HEK293 (cell line): ENCODE measurements at regions not wholly inside any gene's neighbourhood (a gene's known extent, or its start where the extent isn't known, plus 50 kb on each side); places are given as distances from the start of the nearest gene placed in this dataset.

Experiments used
- CTCF ChIA-PET: fragments of 350-600 bp; formaldehyde crosslinking; extraction: SDS; loops from one replicate; lab custom pipeline; 2021; ENCODE audit warnings: antibody characterized with exemption; lab: Yijun Ruan, JAX
- POLR2A ChIA-PET: fragments of 300-600 bp; formaldehyde crosslinking; extraction: SDS; loops from one replicate; lab custom pipeline; 2020; ENCODE audit warnings: antibody characterized with exemption, inconsistent platforms; lab: Yijun Ruan, JAX
- H3K27ac ChIP-seq: fragments of 200-500 bp; sonication (Bioruptor generic); 2 replicates; pipeline ENCODE4 v1.5.1; 2014; ENCODE audit warnings: low read depth, low read length, control low read depth, inconsistent platforms; ENCODE audit errors: extremely low read depth
- H3K36me3 ChIP-seq, 2 experiments: fragments of 200-500 bp in 1 of 2; sonication (Bioruptor generic) in 1 of 2; 1 replicate in 1 of 2; 2 replicates in 1 of 2; pipeline ENCODE4 v1.5.1; 2014 to 2017; ENCODE audit warnings: inconsistent platforms in 2 of 2, low read length in 2 of 2; ENCODE audit not compliant: control insufficient read depth in 2 of 2, insufficient read depth in 1 of 2
- H3K4me1 ChIP-seq: fragments of 200-500 bp; sonication (Bioruptor generic); 2 replicates; pipeline ENCODE4 v1.5.1; 2014; ENCODE audit warnings: mild to moderate bottlenecking, low read length, inconsistent platforms; ENCODE audit not compliant: control insufficient read depth, insufficient read depth
- H3K4me3 ChIP-seq: 2 replicates; pipeline ENCODE4 v1.5.1; 2011; ENCODE audit warnings: low read depth, mild to moderate bottlenecking, control low read depth, low read length, moderate library complexity
- H3K9me3 ChIP-seq: fragments of 200-500 bp; sonication (Bioruptor generic); 2 replicates; pipeline ENCODE4 v1.5.1; 2014; ENCODE audit warnings: low read depth, low read length, inconsistent platforms; ENCODE audit not compliant: control insufficient read depth, insufficient read depth
- EGR2 ChIP-seq: fragments of 450-650 bp; formaldehyde crosslinking; IDR thresholded peaks from 2 replicates; pipeline ENCODE4 v1.5.1; 2016; ENCODE audit warnings: low read depth, missing biosample characterization, missing genetic modification characterization
- FEZF1 ChIP-seq: fragments of 450-650 bp; formaldehyde crosslinking; IDR thresholded peaks from 2 replicates; pipeline ENCODE4 v1.5.1; 2016; ENCODE audit warnings: missing biosample characterization, missing genetic modification characterization
- GLI4 ChIP-seq: fragments of 450-650 bp; formaldehyde crosslinking; IDR thresholded peaks from 2 replicates; pipeline ENCODE4 v1.5.1; 2016; ENCODE audit warnings: missing biosample characterization, missing genetic modification characterization
- SP7 ChIP-seq: fragments of 450-650 bp; formaldehyde crosslinking; IDR thresholded peaks from 2 replicates; pipeline ENCODE4 v1.5.1; 2016; ENCODE audit warnings: missing biosample characterization, missing genetic modification characterization
- YY1 ChIP-seq: fragments of 450-650 bp; formaldehyde crosslinking; IDR thresholded peaks from 2 replicates; pipeline ENCODE4 v1.5.1; 2018; ENCODE audit warnings: missing biosample characterization, missing genetic modification characterization
- ZBTB20 ChIP-seq: fragments of 450-650 bp; formaldehyde crosslinking; IDR thresholded peaks from 2 replicates; pipeline ENCODE4 v1.5.1; 2016; ENCODE audit warnings: missing biosample characterization, missing genetic modification characterization
- ZEB2 ChIP-seq: fragments of 450-650 bp; formaldehyde crosslinking; IDR thresholded peaks from 2 replicates; pipeline ENCODE4 v1.5.1; 2016; ENCODE audit warnings: missing biosample characterization, missing genetic modification characterization
- ZIC2 ChIP-seq: fragments of 450-650 bp; formaldehyde crosslinking; IDR thresholded peaks from 2 replicates; pipeline ENCODE4 v1.5.1; 2016; ENCODE audit warnings: missing biosample characterization, missing genetic modification characterization
- ZNF16 ChIP-seq: fragments of 450-650 bp; formaldehyde crosslinking; IDR thresholded peaks from 2 replicates; pipeline ENCODE4 v1.5.1; 2016; ENCODE audit warnings: low read depth, missing biosample characterization, missing genetic modification characterization
- ZNF2 ChIP-seq: fragments of 450-650 bp; formaldehyde crosslinking; IDR thresholded peaks from 2 replicates; pipeline ENCODE4 v1.5.1; 2016; ENCODE audit warnings: missing biosample characterization, missing genetic modification characterization
- ZNF335 ChIP-seq: fragments of 450-650 bp; formaldehyde crosslinking; conservative IDR thresholded peaks from 2 replicates; pipeline ENCODE4 v1.5.1; 2016; ENCODE audit warnings: missing biosample characterization, missing genetic modification characterization
- ZNF585B ChIP-seq: fragments of 450-650 bp; formaldehyde crosslinking; IDR thresholded peaks from 2 replicates; pipeline ENCODE4 v1.5.1; 2016; ENCODE audit warnings: missing biosample characterization, missing genetic modification characterization
- ZNF610 ChIP-seq: fragments of 450-650 bp; formaldehyde crosslinking; IDR thresholded peaks from 2 replicates; pipeline ENCODE4 v1.5.1; 2016; ENCODE audit warnings: missing biosample characterization, missing genetic modification characterization, borderline replicate concordance
- ZNF621 ChIP-seq: fragments of 450-650 bp; formaldehyde crosslinking; IDR thresholded peaks from 2 replicates; pipeline ENCODE4 v1.5.1; 2017; ENCODE audit warnings: missing biosample characterization, missing genetic modification characterization
- ZNF654 ChIP-seq: fragments of 450-650 bp; formaldehyde crosslinking; IDR thresholded peaks from 2 replicates; pipeline ENCODE4 v1.5.1; 2016; ENCODE audit warnings: low read depth, missing biosample characterization, missing genetic modification characterization
- ZNF677 ChIP-seq: fragments of 450-650 bp; IDR thresholded peaks from 2 replicates; pipeline ENCODE4 v1.5.0; 2018; ENCODE audit warnings: missing biosample characterization, mild to moderate bottlenecking, missing genetic modification characterization, moderate library complexity
- ZNF791 ChIP-seq: fragments of 450-650 bp; formaldehyde crosslinking; IDR thresholded peaks from 2 replicates; pipeline ENCODE4 v1.5.1; 2016; ENCODE audit warnings: missing biosample characterization, missing genetic modification characterization
- ZXDB ChIP-seq: fragments of 450-650 bp; formaldehyde crosslinking; IDR thresholded peaks from 2 replicates; pipeline ENCODE4 v1.5.1; 2016; ENCODE audit warnings: missing biosample characterization, missing genetic modification characterization
- TF ChIP-seq, protein P1 (sequence below): fragments of 450-650 bp; formaldehyde crosslinking; conservative IDR thresholded peaks from 2 replicates; pipeline ENCODE4 v1.5.1; 2016; ENCODE audit warnings: low read depth, missing biosample characterization, missing genetic modification characterization
- TF ChIP-seq, protein P2 (sequence below): fragments of 450-650 bp; formaldehyde crosslinking; IDR thresholded peaks from 2 replicates; pipeline ENCODE4 v1.5.1; 2016; ENCODE audit warnings: missing biosample characterization, missing genetic modification characterization
- TF ChIP-seq, protein P3 (sequence below): fragments of 450-650 bp; formaldehyde crosslinking; IDR thresholded peaks from 2 replicates; pipeline ENCODE4 v1.5.1; 2016; ENCODE audit warnings: missing biosample characterization, missing genetic modification characterization
- TF ChIP-seq, protein P4 (sequence below): fragments of 450-650 bp; formaldehyde crosslinking; IDR thresholded peaks from 2 replicates; pipeline ENCODE4 v1.5.1; 2016; ENCODE audit warnings: missing biosample characterization, missing genetic modification characterization
- TF ChIP-seq, protein P5 (sequence below): fragments of 450-650 bp; formaldehyde crosslinking; optimal IDR thresholded peaks from 2 replicates; pipeline ENCODE3; 2016; ENCODE audit warnings: missing biosample characterization, mild to moderate bottlenecking, missing genetic modification characterization

DNA sequence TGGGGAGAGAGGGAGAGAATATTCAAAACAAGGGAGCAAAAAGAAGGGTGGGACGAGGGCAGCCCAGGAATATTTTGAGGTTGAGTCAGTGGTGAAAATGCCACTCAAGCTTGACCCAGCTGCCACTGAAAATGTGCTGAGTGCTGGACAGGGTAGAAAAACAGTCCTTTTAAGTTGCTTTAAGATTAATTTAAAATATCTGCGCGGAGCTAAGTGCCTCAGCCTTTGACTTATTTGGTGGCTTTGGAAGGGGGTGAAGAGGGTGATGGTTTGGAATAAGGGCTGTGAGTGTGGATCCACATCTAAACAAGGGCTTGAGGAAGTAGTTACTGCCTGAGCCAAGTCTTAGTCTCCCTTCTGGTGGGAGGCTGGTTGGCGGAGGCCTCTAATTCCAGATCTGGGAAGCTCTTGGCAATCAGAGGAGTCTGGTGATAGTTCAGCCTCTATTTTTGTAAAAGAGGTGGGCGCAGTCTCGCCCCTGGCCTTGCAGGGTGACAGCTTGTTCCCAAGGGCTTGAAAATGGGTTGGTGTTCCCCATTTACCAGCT is 280.8 kb upstream of the ROPN1 start (continued):
- TF ChIP-seq ZNF610 (tag by site-specific recombination), result no peak

DNA sequence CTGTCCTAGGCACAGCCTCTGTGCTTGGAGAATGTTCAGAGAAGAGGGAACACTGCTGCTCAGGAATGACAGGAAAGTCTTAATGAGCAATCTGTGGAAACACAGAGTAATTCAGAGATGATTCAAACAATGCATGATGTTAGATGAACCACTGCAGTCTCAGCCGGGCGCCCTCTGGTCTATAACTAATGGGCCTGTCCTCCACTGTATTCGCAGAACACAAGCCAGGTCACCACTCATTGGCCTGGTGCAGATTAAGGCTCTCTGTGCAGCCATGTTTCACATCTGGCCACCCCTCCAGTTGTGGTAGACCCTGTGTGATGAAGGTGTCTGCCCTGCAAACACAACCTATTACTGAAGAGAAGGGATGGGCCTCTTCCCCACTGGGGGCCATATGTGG is 281.7 kb upstream of the ROPN1 start:
- H3K4me3 ChIP-seq, result no peak overlapping the region
- H3K4me1 ChIP-seq, result no peaks in the 10 kb centered on the region
- no peaks in the 10 kb centered on the region for H3K36me3 ChIP-seq
- H3K9me3 ChIP-seq, result no peaks in the 10 kb centered on the region
- no peak overlapping the region for H3K27ac ChIP-seq
- CTCF ChIA-PET, result no interaction called here
- POLR2A ChIA-PET, result no interaction called here
- no peak for TF ChIP-seq ZNF585B
- TF ChIP-seq ZNF791 (tag by site-specific recombination), result no peak
- TF ChIP-seq, protein P1, sequence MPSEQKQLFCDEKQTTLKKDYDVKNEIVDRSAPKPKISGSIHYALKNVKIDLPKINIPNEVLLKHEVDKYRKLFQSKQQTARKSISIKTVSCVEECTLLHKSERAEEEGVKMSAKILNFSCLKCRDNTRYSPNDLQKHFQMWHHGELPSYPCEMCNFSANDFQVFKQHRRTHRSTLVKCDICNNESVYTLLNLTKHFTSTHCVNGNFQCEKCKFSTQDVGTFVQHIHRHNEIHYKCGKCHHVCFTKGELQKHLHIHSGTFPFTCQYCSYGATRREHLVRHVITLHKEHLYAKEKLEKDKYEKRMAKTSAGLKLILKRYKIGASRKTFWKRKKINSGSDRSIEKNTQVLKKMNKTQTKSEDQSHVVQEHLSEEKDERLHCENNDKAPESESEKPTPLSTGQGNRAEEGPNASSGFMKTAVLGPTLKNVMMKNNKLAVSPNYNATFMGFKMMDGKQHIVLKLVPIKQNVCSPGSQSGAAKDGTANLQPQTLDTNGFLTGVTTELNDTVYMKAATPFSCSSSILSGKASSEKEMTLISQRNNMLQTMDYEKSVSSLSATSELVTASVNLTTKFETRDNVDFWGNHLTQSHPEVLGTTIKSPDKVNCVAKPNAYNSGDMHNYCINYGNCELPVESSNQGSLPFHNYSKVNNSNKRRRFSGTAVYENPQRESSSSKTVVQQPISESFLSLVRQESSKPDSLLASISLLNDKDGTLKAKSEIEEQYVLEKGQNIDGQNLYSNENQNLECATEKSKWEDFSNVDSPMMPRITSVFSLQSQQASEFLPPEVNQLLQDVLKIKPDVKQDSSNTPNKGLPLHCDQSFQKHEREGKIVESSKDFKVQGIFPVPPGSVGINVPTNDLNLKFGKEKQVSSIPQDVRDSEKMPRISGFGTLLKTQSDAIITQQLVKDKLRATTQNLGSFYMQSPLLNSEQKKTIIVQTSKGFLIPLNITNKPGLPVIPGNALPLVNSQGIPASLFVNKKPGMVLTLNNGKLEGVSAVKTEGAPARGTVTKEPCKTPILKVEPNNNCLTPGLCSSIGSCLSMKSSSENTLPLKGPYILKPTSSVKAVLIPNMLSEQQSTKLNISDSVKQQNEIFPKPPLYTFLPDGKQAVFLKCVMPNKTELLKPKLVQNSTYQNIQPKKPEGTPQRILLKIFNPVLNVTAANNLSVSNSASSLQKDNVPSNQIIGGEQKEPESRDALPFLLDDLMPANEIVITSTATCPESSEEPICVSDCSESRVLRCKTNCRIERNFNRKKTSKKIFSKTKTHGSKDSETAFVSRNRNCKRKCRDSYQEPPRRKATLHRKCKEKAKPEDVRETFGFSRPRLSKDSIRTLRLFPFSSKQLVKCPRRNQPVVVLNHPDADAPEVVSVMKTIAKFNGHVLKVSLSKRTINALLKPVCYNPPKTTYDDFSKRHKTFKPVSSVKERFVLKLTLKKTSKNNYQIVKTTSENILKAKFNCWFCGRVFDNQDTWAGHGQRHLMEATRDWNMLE (tag by site-specific recombination), result no peak
- TF ChIP-seq ZNF621 (tag by site-specific recombination), result no peak
- no peak for TF ChIP-seq ZIC2 (tag by site-specific recombination)
- TF ChIP-seq ZNF2 (tag by site-specific recombination), result no peak
- TF ChIP-seq, protein P2, sequence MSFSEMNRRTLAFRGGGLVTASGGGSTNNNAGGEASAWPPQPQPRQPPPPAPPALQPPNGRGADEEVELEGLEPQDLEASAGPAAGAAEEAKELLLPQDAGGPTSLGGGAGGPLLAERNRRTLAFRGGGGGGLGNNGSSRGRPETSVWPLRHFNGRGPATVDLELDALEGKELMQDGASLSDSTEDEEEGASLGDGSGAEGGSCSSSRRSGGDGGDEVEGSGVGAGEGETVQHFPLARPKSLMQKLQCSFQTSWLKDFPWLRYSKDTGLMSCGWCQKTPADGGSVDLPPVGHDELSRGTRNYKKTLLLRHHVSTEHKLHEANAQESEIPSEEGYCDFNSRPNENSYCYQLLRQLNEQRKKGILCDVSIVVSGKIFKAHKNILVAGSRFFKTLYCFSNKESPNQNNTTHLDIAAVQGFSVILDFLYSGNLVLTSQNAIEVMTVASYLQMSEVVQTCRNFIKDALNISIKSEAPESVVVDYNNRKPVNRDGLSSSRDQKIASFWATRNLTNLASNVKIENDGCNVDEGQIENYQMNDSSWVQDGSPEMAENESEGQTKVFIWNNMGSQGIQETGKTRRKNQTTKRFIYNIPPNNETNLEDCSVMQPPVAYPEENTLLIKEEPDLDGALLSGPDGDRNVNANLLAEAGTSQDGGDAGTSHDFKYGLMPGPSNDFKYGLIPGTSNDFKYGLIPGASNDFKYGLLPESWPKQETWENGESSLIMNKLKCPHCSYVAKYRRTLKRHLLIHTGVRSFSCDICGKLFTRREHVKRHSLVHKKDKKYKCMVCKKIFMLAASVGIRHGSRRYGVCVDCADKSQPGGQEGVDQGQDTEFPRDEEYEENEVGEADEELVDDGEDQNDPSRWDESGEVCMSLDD, result no peak
- no peak for TF ChIP-seq ZEB2

DNA sequence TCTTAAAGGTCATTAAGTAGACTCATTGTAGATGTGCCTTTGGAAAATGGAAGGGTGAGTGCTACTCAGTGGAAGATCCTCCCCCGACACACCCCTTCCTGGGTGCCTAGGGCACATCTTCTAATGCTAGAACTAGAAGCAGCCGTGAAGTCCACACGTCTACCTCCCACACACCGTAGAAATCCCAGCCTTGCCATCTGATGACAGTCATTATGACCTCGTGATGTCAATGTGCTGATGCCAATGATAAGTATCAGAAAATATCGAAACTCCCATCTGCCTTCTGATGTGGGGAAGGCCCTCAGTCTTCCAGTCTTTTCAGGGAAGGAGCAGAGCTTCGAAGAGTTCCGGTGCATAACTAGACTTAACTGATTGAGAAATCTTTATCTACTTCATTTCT is 282.1 kb upstream of the ROPN1 start:
- ChIA-PET POLR2A (no interaction called here), CTCF (interaction anchor here (0.7 kb wide), 1 partner anchor 257 kb away, joined by 3 read pairs; no protein-coding TSS in a partner anchor)
- H3K4me1 ChIP-seq, result no peaks in the 10 kb centered on the region
- H3K36me3 ChIP-seq, result no peaks in the 10 kb centered on the region
- no peaks in the 10 kb centered on the region for H3K9me3 ChIP-seq
- H3K4me3 ChIP-seq, result no peak overlapping the region
- no peak overlapping the region for H3K27ac ChIP-seq
- TF ChIP-seq, protein P3, sequence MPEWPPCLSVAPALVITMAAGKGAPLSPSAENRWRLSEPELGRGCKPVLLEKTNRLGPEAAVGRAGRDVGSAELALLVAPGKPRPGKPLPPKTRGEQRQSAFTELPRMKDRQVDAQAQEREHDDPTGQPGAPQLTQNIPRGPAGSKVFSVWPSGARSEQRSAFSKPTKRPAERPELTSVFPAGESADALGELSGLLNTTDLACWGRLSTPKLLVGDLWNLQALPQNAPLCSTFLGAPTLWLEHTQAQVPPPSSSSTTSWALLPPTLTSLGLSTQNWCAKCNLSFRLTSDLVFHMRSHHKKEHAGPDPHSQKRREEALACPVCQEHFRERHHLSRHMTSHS (tag by site-specific recombination), result no peak
- TF ChIP-seq ZNF335 (tag by site-specific recombination), result no peak
- no peak for TF ChIP-seq FEZF1 (tag by site-specific recombination)
- TF ChIP-seq YY1 (tag by site-specific recombination), result no peak
- TF ChIP-seq GLI4 (tag by site-specific recombination), result no peak
- TF ChIP-seq, protein P4, sequence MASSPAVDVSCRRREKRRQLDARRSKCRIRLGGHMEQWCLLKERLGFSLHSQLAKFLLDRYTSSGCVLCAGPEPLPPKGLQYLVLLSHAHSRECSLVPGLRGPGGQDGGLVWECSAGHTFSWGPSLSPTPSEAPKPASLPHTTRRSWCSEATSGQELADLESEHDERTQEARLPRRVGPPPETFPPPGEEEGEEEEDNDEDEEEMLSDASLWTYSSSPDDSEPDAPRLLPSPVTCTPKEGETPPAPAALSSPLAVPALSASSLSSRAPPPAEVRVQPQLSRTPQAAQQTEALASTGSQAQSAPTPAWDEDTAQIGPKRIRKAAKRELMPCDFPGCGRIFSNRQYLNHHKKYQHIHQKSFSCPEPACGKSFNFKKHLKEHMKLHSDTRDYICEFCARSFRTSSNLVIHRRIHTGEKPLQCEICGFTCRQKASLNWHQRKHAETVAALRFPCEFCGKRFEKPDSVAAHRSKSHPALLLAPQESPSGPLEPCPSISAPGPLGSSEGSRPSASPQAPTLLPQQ, result no peak
- no peak for TF ChIP-seq ZXDB
- TF ChIP-seq ZBTB20 (tag by site-specific recombination), result no peak
- TF ChIP-seq ZNF654, result no peak
- no peak for TF ChIP-seq EGR2 (tag by site-specific recombination)
- no peak for TF ChIP-seq ZNF16
- no peak for TF ChIP-seq ZNF677 (tag by site-specific recombination)
- TF ChIP-seq, protein P5, sequence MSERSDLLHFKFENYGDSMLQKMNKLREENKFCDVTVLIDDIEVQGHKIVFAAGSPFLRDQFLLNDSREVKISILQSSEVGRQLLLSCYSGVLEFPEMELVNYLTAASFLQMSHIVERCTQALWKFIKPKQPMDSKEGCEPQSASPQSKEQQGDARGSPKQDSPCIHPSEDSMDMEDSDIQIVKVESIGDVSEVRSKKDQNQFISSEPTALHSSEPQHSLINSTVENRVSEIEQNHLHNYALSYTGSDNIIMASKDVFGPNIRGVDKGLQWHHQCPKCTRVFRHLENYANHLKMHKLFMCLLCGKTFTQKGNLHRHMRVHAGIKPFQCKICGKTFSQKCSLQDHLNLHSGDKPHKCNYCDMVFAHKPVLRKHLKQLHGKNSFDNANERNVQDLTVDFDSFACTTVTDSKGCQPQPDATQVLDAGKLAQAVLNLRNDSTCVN, result no peak
- TF ChIP-seq SP7 (tag by site-specific recombination), result no peak
